ENCODE measurements at regions not wholly inside any gene's neighbourhood (a gene's known extent, or its start where the extent isn't known, plus 50 kb on each side); places are given as distances from the start of the nearest gene placed in this dataset.

DNA sequence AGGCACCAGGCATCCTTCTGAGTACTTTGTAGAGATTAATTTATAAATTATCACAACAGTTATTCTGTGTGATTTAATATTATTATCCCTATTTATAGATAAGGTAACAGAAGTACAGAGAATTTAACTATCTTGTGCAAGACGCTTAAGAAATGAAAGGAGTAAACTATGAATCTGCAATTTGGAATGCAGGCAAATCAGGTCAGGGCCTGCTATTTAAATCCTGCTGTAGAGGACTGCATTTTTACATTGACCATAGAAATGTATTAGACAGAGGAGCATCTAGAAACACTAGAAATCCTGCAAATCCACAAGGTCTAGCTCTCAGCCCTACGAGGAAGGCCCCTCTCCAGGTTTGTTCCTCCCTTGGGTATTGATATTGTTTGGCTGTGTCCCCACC lies 336.2 kb downstream of the ETS1 start:
- no peak for DNase-seq

DNA sequence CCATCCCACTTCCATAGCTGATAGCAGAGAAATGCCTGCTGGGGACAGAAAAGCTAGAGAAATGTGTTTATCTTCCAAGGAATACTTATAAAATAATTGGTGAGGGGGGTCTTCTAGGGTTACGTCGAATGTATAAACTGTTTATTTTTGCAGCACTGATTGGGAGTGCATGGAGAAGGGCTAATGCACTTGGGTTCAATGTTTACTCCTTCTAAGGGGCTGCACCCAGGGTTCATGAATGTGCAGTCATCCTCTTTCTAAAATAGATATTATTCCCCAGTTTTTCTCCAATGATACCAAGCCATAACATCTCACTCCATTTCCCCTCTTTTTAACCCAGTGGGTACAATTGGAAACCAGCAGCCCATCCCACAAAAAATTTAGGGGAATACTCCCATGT lies 336.9 kb downstream of the ETS1 start:
- no peak for DNase-seq

DNA sequence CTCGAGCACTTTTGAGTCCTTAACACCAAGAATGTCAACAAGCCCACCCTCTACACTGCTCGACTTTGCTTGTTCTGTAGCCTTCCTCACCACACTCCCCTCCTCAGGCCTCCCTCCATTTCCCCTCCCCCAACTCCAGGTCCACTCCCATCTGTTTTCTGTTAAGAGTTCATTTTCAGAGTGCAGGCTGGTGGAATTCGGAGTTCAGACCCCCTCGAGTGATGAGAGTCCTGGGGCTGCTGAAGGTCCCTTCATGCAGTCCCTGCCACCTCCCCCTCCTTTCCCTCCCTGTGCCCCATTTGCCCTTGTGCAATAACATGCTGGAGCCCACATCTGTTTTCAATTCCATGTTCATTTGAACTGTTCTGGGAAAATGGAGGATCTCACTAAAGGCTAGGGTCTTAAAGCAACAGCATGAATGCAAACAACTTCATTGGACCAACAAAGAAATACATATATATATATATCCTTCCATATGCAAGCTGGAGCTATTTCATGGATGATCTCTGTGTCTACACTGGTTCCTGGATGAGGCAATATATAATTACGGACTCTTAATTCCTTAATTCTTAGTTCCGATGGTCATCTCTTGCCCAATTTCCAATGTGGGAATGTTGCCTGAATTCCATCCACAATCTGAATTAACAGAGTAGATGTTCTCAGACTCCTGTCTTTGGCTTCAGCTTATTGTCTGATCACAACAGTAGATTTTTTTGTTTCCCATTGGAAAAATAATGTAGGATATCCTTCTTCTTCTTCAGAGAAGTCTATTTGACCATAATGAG lies 340.4 kb downstream of the ETS1 start:
- DNase-seq, result no peak

DNA sequence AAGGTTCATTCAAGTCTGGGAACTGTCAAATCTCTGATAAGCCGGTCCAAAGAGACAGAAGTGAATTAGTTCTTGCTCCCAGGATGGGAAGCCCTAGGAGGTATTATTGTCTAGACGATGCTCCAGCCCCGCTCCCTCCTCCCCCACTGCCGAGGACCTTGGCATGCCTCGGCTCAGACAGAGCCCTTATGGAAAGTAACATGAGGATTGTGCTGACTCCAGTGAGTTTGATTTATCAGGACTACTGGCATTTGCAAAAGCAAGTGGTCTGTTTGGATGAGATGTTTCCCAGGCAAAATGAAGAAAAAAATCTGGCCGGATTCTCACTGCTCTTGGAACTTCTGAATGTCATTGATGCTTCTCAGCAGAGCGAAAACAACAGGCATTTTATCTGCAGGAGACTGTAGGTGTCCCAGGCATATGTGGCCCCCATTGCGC lies 341.0 kb downstream of the ETS1 start:
- DNase-seq, result no peak

DNA sequence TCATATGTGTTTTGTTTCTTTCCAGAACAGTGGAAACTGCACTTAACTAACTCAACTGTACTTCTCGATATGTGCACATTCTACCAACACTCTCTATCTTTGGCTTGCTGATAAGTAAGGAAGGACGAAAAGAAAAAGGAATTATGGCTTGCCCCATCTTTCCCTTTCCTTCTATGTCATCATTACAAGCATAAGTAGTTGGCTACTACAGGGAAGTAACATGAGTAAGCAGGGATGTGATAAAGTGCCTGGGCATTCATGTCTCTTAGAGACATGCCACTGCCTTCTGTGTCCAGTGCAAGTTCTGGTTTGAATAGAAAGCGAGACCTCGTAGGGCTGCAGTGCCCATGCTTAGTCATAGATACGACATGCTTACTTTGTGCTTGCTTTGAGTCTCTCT lies 342.5 kb downstream of the ETS1 start:
- no peak for DNase-seq

DNA sequence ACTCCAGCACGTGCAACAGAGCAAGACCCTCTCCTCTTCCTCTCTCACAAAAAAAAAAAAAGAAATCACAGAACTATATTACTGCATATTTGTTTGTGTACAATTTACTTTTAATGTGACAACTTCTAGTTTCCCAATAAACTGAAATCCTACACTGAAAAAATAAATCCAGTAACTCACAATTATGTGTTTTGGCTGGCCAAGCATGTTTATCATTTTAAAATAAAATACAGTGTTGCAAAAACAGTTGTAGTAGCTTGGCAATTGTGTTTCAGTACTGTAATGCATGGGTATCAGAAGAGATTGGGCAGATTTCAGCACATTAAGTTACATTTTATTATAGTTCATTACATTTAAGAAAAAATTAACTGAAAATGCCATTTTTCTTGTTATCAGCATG lies 344.9 kb downstream of the ETS1 start:
- DNase-seq, result no peak

DNA sequence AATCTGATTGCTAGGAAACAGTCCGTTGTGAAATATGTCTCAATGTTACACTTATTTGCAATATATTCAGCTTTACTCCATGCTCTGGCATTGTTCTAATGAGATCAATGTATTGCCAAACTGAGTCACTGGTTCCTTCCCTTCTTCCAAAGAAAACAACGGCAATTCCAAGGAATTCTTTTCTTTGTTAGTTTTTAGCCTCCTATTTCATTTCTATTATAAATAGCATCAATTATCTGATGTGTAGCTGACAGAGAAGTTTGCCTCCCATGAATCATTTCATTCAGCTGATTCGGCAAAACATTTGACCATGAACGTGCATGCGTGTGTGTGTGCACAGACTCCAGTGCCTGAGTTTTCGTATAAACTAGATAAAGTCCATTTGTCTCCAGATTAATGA lies 346.8 kb downstream of the ETS1 start:
- no peak for DNase-seq

DNA sequence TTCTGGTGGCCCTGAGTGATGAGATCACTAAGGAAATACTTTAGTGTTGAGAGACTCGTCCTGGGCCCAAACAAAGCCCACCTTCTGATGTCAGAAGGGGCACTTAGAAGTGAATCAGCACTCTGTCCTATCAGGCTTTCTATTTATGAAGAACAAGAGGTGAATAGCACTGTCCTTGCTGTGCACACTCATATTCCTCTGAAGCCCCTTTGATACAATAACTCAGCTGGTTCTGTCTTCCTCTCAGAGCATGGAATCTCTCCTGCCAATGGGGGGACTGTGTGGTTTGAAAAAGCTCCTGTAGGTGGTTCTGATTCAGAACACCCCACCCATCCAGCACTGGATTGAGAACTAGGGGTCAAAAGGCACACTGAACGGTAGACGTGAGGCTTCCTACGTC lies 348.1 kb downstream of the ETS1 start:
- DNase-seq, result no peak

DNA sequence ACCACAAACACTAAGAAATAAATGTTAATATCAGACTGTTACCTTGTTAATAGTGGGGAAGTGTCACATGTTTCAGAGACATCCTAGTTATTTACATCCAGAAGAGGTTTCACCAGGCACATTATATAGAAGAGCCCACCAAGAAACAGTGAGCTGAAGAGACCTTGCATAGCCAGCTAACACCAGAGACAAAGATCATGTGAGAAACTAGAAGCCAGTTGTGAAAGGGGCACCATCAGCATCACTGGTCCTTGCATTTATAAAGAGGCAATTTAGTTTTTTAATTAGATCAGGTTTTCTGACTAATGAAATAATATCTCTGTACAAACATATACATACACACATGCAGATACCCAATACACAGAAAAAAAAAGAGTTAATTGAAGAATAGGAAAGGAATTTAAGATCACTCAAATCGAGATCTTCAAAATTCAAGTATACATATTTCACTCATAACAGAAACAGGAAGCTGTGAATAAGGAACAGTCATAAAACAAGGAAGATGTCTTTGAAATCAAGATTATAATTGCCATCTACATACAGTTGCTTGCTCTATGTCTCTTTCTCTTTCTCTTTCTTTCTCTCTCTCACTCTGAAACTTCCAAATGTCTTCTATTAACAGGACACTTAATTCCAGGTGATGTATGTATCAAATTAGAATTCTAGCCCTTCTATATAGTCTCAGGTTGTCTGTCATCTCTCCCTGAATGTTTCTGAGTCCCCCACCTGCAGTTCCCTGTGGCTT lies 348.7 kb downstream of the ETS1 start:
- no peak for DNase-seq

DNA sequence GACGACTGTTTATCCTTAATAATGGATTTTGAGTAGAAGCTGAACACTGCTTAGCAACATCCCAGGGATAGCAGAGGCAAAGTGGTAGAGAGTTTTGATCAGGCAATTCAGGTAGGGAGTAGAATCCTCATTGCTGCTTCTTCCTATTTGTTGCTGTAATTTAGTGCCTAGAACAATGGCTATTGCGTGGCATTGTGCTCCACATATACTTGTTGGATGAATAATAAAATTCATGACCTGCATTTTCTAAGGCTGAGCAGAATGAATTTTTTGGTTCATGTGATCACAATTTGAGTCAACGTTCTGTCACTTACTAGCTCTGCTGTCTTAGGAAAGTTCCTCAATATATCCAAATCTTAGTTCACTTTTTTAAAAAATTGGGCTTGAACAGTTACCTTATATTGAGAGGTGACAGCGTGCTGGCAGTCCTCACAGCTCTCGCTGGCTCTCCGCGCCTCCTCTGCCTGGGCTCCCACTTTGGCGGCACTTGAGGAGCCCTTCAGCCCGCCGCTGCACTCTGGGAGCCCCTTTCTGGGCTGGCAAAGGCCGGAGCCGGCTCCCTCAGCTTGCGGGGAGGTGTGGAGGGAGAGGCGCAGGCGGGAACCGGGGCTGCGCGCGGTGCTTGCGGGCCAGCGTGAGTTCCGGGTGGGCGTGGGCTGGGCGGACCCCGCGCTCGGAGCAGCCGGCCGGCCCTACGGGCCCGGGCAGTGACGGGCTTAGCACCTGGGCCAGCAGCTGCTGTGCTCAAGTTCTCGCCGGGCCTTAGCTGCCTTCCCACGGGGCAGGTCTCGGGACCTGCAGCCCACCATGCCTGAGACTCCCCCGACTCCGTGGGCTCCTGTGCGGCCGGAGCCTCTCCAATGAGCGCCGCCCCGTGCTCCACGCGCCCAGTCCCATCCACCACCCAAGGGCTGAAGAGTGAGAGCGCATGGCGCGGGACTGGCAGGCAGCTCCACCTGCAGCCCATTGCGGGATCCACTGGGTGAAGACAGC lies 350.6 kb downstream of the ETS1 start:
- no peak for DNase-seq

DNA sequence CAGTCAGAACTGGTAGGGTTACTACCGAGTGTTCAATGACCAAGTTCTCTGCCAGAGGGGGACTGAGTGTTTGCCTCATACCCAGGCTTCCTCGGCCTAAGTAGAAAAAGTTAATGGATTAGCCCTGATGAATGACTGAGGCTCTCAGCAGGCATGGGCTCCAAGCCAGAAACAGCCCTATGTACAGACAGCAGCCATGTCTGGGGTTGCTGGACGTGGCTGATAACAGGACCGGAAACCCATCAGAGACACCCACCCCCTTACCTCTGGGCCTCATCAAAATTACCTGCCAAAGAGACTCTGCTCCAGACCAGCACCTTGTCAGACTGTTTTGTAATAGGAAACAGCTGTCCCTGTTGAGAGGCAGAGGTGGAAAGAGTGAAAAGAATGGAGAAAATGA lies 351.4 kb downstream of the ETS1 start:
- DNase-seq, result no peak

DNA sequence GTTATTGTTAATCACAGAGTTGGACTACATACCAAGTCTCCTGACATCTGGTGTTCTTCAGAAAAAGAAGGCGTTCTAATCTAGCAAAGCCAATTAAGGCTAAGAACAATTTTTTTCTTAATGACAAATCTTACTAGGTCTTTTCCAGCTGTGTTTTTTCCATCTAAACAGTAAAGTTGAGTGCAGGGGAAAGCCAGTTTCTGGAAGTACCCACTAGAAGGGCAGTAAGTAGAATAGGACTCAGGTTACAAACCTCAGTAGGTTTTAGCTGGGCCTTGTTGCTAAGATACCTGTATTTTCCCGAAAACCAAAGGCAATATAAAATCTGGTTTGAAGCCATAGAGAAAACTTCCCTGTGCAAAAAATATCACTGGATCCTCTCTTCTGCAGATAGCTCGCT lies 351.9 kb downstream of the ETS1 start:
- DNase-seq, result no peak

DNA sequence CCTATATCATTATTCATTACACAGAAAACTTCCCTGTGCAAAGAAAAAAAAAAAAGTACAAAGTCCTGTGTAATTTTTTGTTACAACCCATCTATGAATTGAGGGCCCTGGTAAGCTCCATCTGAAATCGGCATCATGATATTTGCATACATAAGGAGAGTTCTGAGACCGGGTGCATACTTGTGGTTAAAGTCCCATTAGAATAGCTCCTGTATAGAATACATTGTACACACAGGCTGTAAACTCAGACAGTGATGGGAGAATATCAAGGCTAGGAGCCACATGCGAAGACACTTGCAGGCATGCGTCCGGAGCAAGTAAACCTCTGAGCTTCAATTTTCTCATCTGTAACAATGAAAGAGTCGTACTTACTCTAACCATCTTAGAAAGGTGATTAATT lies 353.2 kb downstream of the ETS1 start:
- no peak for DNase-seq

DNA sequence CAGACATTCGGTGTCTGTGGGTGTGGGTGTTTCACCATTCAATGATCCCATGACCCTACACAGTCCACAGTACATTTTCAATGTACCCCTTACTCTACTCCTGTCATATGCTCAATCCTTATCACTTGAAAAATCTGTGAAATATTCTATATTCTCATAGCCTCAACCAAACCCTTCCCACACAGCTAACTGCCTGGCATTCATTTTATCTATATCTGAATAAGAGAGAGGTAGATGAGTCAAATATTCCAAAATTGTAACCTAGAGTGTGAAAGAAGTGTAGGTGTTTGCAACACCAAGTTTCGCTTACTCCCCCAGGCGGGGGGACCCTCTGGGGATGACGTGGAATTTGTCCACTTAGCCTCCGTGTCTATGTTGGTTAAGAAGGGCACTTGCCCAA lies 354.8 kb downstream of the ETS1 start:
- no peak for DNase-seq

DNA sequence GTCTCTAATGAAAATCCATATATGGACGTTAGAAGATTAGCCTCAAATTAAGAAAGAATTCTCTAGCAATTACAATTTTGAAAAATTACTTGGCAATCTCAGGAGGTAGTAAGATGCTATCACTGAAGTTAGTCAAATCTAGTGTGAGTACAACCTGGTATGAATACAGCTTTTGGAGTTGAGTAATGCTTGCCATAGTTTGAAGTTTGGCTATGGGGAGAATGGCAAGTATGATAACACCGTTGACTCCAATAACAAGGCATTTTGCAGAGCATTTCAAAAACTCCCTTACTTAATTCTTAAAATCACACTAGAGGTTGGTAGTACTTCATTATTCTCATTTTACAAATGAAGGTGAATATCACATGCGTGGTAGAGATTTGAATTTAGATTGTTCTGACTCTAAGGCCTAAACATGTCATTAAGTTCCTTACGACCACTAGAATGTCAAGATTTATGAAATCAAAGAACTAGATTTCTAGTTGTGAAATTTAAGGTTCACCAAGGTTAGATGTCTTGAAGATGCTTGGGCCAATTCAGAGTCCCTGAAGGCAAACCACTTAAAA lies 355.4 kb downstream of the ETS1 start:
- no peak for DNase-seq

DNA sequence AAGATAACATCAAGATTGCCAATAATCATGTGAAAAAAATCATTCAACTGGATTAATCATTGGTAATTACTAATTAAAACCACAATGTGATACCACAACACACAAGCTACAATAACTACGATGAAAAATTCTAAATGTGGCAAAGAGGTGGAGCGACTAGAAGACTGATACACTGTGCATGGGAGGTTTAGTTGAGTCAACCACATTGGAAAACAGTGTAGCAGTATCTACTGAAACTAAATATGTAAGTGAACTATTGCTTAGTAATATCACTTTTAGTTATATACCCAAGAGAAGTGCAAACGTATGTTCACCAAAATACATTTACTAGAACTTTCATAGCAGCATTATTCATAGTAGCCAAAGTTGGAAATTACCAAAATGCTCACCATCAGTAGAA lies 359.9 kb downstream of the ETS1 start:
- DNase-seq, result no peak

DNA sequence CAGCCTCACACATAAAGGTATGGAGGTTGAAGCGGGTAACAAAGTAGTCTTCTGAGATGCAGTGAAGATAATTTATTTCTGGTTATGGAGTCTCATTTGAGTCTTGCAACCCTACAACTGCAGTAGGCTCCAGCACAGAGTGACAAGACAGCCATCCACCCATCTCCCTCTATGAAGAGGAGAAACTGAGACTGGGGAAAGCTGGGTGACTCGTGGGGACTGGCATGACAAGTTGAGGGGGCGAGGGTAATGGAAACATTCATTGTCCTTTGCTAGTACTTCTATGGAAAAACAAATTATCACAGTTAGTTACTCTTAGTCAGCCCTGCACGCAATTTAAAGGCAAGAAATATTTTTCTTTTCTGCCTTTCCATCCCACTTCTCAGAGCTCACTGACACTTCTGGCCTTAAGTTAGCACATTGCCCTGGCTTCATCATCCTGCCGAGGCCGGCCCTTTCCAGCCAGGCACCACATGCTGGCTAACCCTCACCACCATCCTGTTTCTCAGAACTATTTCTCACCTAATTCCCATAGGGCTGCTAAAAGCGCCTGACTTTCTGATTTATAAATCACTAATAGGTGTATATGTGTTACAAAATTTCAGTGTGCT lies 361.1 kb downstream of the ETS1 start:
- no peak for DNase-seq

DNA sequence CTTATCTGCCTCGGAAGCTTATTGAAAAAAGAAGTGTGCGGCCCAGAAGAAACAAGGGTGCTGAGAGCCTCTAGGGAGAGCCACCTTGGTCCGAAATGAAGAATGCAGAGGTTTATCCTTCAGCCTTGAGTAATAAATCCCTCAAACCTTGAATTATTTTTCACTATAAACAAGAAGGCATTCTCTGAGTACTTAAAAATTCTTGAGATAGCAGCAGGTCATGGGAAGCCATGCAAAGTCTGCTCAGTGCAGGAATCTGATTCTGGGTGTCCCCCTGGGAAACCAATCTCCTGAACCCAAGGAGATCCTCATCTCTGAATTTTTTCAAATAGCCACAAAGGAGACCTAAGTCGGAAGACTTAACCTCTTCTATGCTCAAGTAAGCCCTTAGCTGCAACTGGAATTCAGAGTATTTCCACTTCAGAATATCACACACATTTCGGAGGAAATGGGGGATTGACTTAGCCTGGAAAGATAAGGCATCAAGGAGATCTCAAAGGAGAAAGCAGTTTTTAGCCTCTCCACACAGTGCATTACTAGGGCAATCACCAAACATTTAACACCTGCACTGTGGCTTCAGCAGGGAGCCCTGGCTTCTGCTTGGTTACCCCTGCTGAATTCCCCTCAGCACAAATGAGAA lies 365.0 kb downstream of the ETS1 start:
- no peak for DNase-seq

DNA sequence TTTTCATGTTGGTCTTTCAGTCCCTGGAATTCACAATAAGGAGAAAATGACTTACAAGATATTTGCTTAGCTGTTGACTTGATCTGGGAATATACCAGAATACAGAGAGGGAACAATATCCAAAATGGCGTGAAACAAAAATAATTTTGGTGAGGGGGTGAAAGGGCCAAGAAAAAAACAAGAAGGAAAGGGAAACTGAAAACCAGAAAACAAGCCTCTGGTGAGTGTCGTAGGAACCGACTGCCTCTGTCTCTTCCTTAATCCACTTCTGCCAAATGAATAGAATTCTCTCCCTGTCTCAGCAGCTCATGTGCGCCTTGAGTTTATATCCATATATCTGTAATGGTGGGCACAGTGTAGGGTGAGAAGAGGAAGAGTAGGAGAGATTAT lies 367.6 kb downstream of the ETS1 start:
- DNase-seq, result no peak

DNA sequence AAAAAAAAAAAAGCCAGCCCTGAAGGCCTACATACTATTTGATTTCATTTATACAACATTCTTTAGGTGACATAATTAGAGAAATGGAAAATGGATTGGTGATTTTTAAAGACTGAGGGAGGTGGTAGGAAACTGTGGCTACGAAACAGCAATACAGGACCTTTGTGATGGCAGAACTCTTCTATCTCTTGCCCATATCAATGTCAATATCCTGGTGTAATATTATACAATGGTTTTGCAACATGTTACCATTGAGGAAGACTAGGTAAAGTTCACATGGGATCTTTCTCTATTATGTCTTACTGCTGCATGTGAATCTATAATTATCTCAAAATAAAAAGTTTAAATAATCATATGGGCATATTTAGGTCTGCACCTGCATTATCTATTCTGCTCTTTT lies 371.2 kb downstream of the ETS1 start:
- DNase-seq, result no peak

DNA sequence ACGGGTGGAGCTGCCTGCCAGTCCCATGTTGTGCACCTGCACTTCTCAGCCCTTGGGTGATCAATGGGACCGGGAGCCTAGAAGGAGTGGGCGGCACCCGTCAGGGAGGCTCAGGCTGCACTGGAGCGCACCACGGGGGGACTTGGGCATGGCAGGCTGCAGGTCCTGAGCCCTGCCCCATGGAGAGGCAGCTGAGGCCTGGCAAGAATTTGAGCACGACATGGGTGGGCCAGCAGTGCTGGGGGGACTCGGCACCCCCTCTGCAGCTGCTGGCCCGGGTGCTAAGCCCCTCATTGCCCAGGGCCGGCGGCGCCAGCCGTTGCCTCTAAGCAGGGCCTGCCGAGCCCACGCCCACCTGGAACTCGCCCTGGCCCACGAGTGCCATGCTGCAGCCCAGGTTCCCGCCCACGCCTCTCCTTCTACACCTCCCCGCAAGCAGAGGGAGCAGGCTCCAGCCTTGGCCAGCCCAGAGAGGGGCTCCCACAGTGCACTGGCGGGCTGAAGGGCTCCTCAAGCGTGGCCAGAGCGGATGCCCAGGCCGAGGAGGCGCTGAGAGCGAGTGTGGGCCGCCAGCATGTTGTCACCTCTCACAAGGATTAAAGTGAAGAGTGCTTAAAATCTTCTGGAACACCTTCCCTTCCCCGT lies 372.0 kb downstream of the ETS1 start:
- DNase-seq, result no peak

DNA sequence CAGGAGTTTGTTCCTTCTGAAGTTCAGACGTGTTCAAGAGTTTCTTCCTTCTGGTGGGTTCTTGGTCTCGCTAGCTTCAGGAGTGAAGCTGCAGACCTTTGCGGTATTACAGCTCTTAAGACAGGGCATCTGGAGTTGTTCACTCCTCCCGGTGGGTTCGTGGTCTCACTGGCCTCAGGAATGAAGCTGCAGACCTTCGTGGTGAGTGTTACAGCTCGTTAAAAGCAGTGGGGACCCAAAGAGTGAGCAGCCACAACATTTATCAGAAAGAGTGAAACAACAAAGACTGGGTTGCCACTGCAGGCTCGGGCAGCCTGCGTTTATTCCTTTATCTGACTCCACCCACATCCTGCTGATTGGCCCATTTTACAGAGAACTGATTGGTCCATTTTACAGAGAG lies 373.1 kb downstream of the ETS1 start:
- no peak for DNase-seq

Measured in NCI-H187 (cell line).